ENCODE measurements at regions not wholly inside any gene's neighbourhood (a gene's known extent, or its start where the extent isn't known, plus 50 kb on each side); places are given as distances from the start of the nearest gene placed in this dataset.

DNA sequence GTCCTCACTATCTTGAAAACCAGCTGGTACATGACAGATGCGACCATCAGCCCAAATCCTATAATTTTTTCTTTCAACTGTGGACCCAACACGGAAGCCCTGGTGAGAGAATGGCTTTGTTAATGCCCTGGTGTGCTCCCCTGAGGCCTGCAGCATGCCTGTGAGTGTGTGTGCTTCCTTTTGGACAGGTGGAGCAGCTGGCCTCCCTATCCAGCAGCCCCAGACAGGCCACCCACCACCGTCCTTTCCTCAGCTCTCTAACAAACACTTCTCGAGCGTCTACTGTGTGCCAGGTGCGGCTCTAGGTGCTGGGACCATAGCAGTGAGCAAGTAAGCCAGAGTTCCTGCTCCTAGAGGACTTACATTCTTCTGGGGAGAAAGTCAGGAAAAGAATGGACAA, 78.9 kb upstream of the GZMB start:
- no peak overlapping the region for H3K27ac ChIP-seq
- TF ChIP-seq, protein P1, sequence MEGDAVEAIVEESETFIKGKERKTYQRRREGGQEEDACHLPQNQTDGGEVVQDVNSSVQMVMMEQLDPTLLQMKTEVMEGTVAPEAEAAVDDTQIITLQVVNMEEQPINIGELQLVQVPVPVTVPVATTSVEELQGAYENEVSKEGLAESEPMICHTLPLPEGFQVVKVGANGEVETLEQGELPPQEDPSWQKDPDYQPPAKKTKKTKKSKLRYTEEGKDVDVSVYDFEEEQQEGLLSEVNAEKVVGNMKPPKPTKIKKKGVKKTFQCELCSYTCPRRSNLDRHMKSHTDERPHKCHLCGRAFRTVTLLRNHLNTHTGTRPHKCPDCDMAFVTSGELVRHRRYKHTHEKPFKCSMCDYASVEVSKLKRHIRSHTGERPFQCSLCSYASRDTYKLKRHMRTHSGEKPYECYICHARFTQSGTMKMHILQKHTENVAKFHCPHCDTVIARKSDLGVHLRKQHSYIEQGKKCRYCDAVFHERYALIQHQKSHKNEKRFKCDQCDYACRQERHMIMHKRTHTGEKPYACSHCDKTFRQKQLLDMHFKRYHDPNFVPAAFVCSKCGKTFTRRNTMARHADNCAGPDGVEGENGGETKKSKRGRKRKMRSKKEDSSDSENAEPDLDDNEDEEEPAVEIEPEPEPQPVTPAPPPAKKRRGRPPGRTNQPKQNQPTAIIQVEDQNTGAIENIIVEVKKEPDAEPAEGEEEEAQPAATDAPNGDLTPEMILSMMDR (IDR thresholded peaks at IDR 0.05): no peak
- DNase-seq (no peak), ATAC-seq (no peak)
- no peaks in the 10 kb centered on the region for H3K4me1 ChIP-seq
- H3K9me3 ChIP-seq: no peaks in the 10 kb centered on the region
- intact Hi-C loops (cut with DNase I): loop anchor here in 1 of 2 donors (5.0 to 10.0 kb wide), 2 partner anchors 439 to 692 kb away; no protein-coding TSS in a partner anchor
- H3K4me3 ChIP-seq: no peak overlapping the region
- WGBS, 3 donors: 63 to 73% (median 70%) methylated on average over 6 of the region's 6 CpGs
- no peaks in the 10 kb centered on the region for H3K36me3 ChIP-seq (ENCODE audit: insufficient read depth in 1 of 2, low read depth in 1 of 2)
- no peaks in the 10 kb centered on the region for H3K27me3 ChIP-seq (ENCODE audit: insufficient read depth in 3 of 3, low read length in 2 of 3)

DNA sequence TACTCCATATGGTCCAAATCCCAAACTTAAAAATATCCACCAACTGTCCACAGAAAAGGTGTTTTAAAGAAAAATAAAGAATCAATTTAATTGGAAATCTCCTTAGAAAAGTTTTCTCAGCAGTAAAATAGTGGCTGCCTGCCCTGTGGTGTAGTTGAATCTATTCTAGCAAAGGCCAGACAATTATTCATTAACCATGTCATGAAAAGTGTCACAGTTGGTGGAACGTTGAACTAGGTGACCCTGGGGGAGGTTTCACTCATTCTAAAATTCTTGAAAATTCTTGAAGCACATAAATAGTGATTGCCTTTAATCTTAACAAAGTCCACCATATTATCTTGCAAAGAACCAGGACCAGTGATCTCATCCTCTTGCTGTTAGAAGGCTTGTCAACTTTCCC, 78.4 kb upstream of the GZMB start:
- Histone ChIP-seq H3K4me3 (no peak overlapping the region), H3K36me3 (ENCODE audit: insufficient read depth in 1 of 2, low read depth in 1 of 2) (no peaks in the 10 kb centered on the region), H3K4me1 (no peaks in the 10 kb centered on the region), H3K27ac (no peak overlapping the region), H3K27me3 (ENCODE audit: insufficient read depth in 3 of 3, low read length in 2 of 3) (no peaks in the 10 kb centered on the region), H3K9me3 (no peaks in the 10 kb centered on the region)
- WGBS, 3 donors: 53 to 63% (median 58%) methylated on average over 1 of the region's 1 CpG
- DNase-seq (no peak), ATAC-seq (no peak)
- intact Hi-C loops (cut with DNase I): loop anchor here in 1 of 2 donors (5.0 to 10.0 kb wide), 2 partner anchors 440 to 692 kb away; no protein-coding TSS in a partner anchor
- TF ChIP-seq, protein P1 (IDR thresholded peaks at IDR 0.05): no peak

- peak in 1 of 2 donors; percentile 31 for DNase-seq
- WGBS, 3 donors: 26 to 27% (median 26%) methylated on average over 16 of the region's 16 CpGs
- Histone ChIP-seq H3K27me3 (ENCODE audit: insufficient read depth in 3 of 3, low read length in 2 of 3) (no peaks in the 10 kb centered on the region), H3K4me1 (no peaks in the 10 kb centered on the region), H3K4me3 (peak overlapping the region; percentile 26), H3K27ac (no peak overlapping the region), H3K9me3 (no peaks in the 10 kb centered on the region), H3K36me3 (ENCODE audit: insufficient read depth in 1 of 2, low read depth in 1 of 2) (no peaks in the 10 kb centered on the region)
- ATAC-seq: no peak
- TF ChIP-seq, protein P1 (IDR thresholded peaks at IDR 0.05): peak; percentile 62
- intact Hi-C loops (cut with DNase I): loop anchor here in 1 of 2 donors (5.0 to 10.0 kb wide), 2 partner anchors 442 to 694 kb away; no protein-coding TSS in a partner anchor
Measured at GRCh38 chr14:24710403-24711112, 76.6 kb upstream of the GZMB start.

DNA sequence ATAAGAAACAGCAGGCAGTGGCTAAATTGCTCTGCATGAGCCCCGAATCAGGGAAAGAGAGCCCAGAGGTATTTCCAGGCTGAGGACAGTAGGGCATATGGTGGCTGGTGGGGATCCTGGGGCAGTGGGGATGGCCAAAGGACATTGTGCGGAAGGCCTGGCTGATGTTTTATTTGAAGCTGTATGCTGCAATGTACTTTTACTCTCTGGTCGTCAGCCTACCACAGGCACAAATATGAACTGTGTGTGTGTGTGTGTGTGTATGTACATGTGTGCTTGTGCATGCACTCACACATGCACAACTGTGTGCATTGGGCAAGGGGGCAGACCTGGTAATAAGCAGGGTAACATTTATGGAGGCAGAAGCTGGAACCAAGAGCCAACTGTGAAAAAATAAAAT, 74.7 kb upstream of the GZMB start:
- Histone ChIP-seq H3K27ac (no peak overlapping the region), H3K36me3 (ENCODE audit: insufficient read depth in 1 of 2, low read depth in 1 of 2) (no peaks in the 10 kb centered on the region), H3K27me3 (ENCODE audit: insufficient read depth in 3 of 3, low read length in 2 of 3) (no peaks in the 10 kb centered on the region), H3K9me3 (no peaks in the 10 kb centered on the region), H3K4me1 (no peaks in the 10 kb centered on the region), H3K4me3 (no peak overlapping the region)
- intact Hi-C loops (cut with DNase I): no loop called here
- TF ChIP-seq, protein P1 (IDR thresholded peaks at IDR 0.05): no peak
- 73 to 84% (median 83%) methylated on average over 3 of the region's 3 CpGs for WGBS, 3 donors
- ATAC-seq (no peak), DNase-seq (no peak)
